GM12878 (cell line): ENCODE measurements at regions not wholly inside any gene's neighbourhood (a gene's known extent, or its start where the extent isn't known, plus 50 kb on each side); places are given as distances from the start of the nearest gene placed in this dataset.

Source experiments
- ASH2L ChIP-seq: fragments of 300-600, 200-600 bp; sonication (generic); IDR thresholded peaks from 2 replicates; pipeline ENCODE4 v1.6.1; 2017; ENCODE audit warnings: low read depth, mild to moderate bottlenecking, borderline replicate concordance
- BRCA1 ChIP-seq: IDR thresholded peaks from 2 replicates; pipeline ENCODE4 v1.6.1; 2011; ENCODE audit warnings: low read depth, low read length, improper control_type of control experiment
- DPF2 ChIP-seq: fragments of 450-650 bp; IDR thresholded peaks from 2 replicates; pipeline ENCODE4 v1.6.1; 2017; ENCODE audit warnings: mild to moderate bottlenecking
- KLF5 ChIP-seq: fragments of 450-650 bp; IDR thresholded peaks from 2 replicates; pipeline ENCODE4 v1.6.1; 2014; ENCODE audit warnings: mild to moderate bottlenecking; ENCODE audit not compliant: partially characterized antibody
- MEF2B ChIP-seq: fragments of 450-650 bp; IDR thresholded peaks from 2 replicates; pipeline ENCODE4 v1.6.1; 2018; ENCODE audit warnings: mild to moderate bottlenecking, moderate library complexity; ENCODE audit not compliant: partially characterized antibody, poor library complexity, severe bottlenecking
- RCOR1 ChIP-seq: conservative IDR thresholded peaks from 2 replicates; pipeline ENCODE4 v1.6.1; 2012; ENCODE audit warnings: low read depth, low read length, improper control_type of control experiment
- RELA ChIP-seq: fragments of 450-650 bp; IDR thresholded peaks from 2 replicates; pipeline ENCODE4 v1.8.0; 2014; ENCODE audit warnings: borderline replicate concordance; ENCODE audit not compliant: partially characterized antibody
- SREBF2 ChIP-seq: IDR thresholded peaks from 2 replicates; pipeline ENCODE4 v1.6.1; 2012; ENCODE audit warnings: mild to moderate bottlenecking, low read length
- YY1 ChIP-seq: IDR thresholded peaks from 2 replicates; pipeline ENCODE4 v1.6.1; 2011; ENCODE audit warnings: low read depth, mild to moderate bottlenecking, low read length
- TF ChIP-seq, protein P1 (sequence below): IDR thresholded peaks from 2 replicates; pipeline ENCODE4 v1.6.1; 2012; ENCODE audit warnings: low read length, inconsistent platforms
- TF ChIP-seq, protein P2 (sequence below): fragments of 450-650 bp; formaldehyde crosslinking; IDR thresholded peaks from 2 replicates; pipeline ENCODE4 v1.5.0; 2022; ENCODE audit warnings: mild to moderate bottlenecking, missing genetic modification characterization
- TF ChIP-seq, protein P3 (sequence below): IDR thresholded peaks from 2 replicates; pipeline ENCODE4 v1.6.1; 2012; ENCODE audit warnings: low read depth, low read length, improper control_type of control experiment

DNA sequence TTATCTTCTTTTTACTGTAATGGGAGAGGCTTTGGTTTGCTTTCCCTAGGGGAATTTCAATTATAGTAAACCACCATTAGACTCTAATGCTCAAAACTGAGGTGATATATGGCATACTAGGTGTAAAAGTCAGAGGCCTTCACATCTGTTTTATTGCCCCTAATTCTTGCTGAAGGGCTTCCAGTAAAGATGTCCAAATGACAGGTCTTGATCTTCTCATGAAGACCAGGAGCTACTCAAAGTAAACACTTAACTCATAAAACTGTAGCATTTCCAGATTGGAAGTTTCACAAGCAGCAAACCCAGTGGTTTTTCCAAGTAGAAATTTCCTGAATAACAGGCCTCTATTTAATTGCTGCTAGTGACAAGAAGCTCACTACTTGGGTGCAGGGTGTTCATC, 286.8 kb downstream of the RBM43 start (continued):
- no peak for TF ChIP-seq RCOR1
- TF ChIP-seq DPF2 = no peak
- TF ChIP-seq KLF5 = no peak
- no peak for TF ChIP-seq BRCA1
- TF ChIP-seq, protein P1, sequence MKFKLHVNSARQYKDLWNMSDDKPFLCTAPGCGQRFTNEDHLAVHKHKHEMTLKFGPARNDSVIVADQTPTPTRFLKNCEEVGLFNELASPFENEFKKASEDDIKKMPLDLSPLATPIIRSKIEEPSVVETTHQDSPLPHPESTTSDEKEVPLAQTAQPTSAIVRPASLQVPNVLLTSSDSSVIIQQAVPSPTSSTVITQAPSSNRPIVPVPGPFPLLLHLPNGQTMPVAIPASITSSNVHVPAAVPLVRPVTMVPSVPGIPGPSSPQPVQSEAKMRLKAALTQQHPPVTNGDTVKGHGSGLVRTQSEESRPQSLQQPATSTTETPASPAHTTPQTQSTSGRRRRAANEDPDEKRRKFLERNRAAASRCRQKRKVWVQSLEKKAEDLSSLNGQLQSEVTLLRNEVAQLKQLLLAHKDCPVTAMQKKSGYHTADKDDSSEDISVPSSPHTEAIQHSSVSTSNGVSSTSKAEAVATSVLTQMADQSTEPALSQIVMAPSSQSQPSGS = no peak
- TF ChIP-seq, protein P2, sequence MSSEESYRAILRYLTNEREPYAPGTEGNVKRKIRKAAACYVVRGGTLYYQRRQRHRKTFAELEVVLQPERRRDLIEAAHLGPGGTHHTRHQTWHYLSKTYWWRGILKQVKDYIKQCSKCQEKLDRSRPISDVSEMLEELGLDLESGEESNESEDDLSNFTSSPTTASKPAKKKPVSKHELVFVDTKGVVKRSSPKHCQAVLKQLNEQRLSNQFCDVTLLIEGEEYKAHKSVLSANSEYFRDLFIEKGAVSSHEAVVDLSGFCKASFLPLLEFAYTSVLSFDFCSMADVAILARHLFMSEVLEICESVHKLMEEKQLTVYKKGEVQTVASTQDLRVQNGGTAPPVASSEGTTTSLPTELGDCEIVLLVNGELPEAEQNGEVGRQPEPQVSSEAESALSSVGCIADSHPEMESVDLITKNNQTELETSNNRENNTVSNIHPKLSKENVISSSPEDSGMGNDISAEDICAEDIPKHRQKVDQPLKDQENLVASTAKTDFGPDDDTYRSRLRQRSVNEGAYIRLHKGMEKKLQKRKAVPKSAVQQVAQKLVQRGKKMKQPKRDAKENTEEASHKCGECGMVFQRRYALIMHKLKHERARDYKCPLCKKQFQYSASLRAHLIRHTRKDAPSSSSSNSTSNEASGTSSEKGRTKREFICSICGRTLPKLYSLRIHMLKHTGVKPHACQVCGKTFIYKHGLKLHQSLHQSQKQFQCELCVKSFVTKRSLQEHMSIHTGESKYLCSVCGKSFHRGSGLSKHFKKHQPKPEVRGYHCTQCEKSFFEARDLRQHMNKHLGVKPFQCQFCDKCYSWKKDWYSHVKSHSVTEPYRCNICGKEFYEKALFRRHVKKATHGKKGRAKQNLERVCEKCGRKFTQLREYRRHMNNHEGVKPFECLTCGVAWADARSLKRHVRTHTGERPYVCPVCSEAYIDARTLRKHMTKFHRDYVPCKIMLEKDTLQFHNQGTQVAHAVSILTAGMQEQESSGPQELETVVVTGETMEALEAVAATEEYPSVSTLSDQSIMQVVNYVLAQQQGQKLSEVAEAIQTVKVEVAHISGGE (CRISPR knock-in tag) = no peak
- no peak for TF ChIP-seq MEF2B
- no peak for TF ChIP-seq SREBF2
- TF ChIP-seq YY1 = no peak
- TF ChIP-seq ASH2L = no peak
- TF ChIP-seq, protein P3, sequence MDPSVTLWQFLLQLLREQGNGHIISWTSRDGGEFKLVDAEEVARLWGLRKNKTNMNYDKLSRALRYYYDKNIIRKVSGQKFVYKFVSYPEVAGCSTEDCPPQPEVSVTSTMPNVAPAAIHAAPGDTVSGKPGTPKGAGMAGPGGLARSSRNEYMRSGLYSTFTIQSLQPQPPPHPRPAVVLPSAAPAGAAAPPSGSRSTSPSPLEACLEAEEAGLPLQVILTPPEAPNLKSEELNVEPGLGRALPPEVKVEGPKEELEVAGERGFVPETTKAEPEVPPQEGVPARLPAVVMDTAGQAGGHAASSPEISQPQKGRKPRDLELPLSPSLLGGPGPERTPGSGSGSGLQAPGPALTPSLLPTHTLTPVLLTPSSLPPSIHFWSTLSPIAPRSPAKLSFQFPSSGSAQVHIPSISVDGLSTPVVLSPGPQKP = no peak
- TF ChIP-seq RELA = no peak
